HG02885 (cell line): ENCODE measurements at regions not wholly inside any gene's neighbourhood (a gene's known extent, or its start where the extent isn't known, plus 50 kb on each side); places are given as distances from the start of the nearest gene placed in this dataset.

ENCODE experiments used
- ATAC-seq: cut with Tn5 transposase; IDR thresholded peaks from one replicate; pipeline ENCODE4 v1.9.1; 2021; ENCODE audit warnings: mild to moderate bottlenecking; ENCODE audit not compliant: unreplicated experiment, poor library complexity

DNA sequence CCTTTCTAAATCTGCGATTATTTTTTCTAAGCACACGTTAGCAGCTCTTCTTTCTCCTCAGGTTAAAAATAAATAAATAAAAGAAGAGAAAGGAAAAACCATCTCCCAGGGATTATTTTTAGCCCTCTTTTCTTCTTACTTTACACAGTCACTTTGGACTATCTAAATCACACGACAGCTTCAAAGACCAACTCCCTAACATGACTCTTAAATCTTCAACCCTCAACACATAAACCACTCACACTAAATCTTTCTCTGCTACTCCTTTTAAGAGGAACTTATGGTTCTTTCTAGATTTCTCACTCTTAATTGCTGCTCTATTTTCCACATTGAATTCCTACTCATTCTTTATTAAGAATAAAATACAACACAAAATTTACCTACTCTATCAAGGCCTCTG is 1095.0 kb upstream of the B3GALT2 start:
- no peak for ATAC-seq

GRCh38 chr1:194280463-194280862 is 1094.0 kb upstream of the B3GALT2 start:
- no peak for ATAC-seq

DNA sequence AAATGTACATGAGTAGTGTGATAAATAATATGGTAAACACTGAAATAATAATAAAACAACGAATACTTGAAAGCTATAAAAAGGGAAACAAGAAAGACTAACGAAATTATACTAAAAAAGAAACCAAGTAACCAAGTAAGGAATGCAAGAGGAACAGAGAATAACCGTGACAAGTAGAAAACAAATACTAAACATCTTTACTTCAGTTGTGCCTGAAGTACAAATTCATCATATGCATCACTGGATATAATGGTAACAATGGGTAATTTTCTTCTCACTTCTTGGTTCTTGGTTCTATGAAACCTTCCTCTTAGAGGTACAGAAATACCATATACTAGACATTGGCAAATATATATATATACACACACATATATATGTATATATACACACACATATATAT is 1093.6 kb upstream of the B3GALT2 start:
- ATAC-seq, result peak; percentile 97

GRCh38 chr1:194277927-194278326 is 1091.5 kb upstream of the B3GALT2 start:
- ATAC-seq, result no peak

- ATAC-seq, result no peak
Observed at GRCh38 chr1:194273660-194274059, 1087.2 kb upstream of the B3GALT2 start.

DNA sequence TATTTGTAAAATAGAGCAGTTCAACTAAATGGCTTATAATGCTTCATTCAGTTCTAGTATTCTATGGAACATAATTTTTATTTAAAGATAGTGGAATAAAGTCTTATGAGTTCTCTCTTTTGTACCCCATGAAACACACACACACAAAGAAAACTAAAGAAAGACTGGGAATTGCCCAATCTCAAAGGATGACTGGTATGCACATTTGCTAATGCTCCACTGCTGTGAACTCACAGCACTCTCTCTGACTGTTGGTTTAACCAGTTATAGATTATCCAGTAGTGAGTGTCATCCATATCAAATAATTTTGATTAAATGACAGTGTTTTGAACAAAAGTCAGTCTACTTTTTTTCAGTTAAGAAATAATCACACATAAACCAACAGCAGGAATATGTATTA is 1082.4 kb upstream of the B3GALT2 start:
- no peak for ATAC-seq

- no peak for ATAC-seq
Observed at GRCh38 chr1:194267021-194267420, 1080.6 kb upstream of the B3GALT2 start.

- ATAC-seq, result no peak
Observed at GRCh38 chr1:194256010-194256409, 1069.6 kb upstream of the B3GALT2 start.

- no peak for ATAC-seq
Observed at GRCh38 chr1:194252199-194252598, 1065.8 kb upstream of the B3GALT2 start.

DNA sequence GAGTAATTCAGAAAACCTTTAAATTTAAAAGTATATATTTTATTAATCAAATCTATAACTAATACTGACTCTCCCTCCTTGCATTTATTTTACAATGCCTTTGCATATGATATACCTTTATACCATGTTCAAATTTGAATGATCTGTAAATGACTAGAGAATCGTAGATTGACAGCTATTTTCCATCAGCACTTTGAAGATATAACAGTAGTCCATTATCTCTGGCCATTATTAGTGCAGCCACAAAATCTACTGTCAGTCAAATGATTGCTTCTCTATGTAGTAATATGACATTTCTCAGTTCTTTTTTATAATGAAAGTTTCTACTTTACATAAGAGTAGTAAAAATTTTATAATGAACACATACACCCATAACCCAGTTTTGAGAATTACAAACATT is 1054.8 kb upstream of the B3GALT2 start:
- no peak for ATAC-seq

DNA sequence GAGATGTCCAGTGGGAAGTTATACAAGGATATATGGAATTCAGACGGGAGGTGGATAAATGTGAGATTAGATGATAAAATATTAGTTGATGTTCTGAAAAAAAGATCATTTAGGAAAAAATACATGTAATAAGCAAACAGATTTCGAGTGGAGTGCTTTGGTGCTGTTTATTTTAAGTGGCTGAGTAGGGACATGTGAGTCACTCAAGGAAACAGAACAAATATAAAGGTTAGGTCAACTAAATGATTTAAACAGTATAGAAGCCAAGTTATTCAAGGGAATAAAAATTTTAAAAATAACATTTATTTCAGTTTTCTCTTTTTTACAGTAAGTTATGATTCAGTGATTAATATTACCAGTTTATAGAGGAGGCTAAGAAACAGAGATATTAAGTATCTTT is 1046.7 kb upstream of the B3GALT2 start:
- no peak for ATAC-seq

GRCh38 chr1:194230351-194231144 is 1044.1 kb upstream of the B3GALT2 start:
- ATAC-seq, result no peak

DNA sequence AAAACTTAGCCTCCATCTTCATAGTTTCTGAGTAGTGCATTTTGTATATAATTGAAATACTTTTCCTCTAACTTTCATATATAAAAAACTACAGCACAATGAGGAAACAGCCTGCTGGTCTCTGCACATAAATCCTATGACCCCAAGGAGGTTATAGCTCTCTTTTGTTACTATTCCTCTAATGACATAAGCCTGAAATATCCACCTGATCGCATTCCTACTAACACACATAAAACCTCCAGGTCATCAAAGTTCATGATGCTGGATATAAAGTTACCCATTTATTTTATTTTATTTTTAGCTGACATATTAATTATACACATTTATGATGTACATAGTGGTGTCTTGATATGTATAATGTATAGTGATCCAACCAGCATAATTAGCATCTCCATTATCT is 1042.0 kb upstream of the B3GALT2 start:
- no peak for ATAC-seq

- ATAC-seq, result no peak
Observed at GRCh38 chr1:194227161-194227560, 1040.7 kb upstream of the B3GALT2 start.

DNA sequence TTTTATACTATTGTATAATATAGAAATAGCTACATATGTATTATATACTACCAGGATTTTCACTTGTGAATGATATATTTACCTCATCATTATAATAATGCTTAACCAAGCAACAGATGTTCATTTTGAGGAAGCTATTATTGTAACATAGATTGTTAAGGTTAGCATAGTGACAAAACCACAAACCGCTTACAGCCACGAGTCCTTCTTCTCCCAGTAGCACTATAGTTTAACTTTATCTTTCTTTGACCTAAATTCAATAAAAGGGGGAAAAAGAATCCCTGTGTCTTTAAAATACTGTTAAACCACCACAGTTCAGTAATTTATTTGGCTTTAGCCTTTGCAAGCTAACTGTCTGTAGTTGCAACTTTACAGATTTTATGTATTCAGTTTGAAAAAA is 1039.4 kb upstream of the B3GALT2 start:
- peak; percentile 92 for ATAC-seq

GRCh38 chr1:194223596-194223995 is 1037.2 kb upstream of the B3GALT2 start:
- ATAC-seq, result no peak

- no peak for ATAC-seq
Observed at GRCh38 chr1:194215448-194215847, 1029.0 kb upstream of the B3GALT2 start.

DNA sequence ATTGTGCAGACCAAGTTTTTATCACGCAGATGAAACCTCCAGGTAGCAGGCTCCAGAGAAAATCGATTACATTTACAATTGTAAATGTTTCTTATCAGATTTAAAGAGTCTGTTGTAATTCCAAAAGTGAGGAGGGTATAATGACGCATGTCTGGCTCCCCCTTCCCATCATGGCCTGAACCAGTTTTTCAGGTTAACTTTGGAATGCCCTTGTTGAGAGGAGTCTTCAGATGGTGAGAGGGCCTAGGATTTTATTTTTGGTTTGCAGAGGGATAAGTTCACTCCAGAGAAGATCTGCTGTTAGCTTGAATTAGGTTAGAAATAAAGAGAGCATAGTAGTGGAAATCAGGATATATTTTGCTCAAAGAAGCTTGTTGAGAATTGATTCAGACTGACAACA is 1028.3 kb upstream of the B3GALT2 start:
- no peak for ATAC-seq

DNA sequence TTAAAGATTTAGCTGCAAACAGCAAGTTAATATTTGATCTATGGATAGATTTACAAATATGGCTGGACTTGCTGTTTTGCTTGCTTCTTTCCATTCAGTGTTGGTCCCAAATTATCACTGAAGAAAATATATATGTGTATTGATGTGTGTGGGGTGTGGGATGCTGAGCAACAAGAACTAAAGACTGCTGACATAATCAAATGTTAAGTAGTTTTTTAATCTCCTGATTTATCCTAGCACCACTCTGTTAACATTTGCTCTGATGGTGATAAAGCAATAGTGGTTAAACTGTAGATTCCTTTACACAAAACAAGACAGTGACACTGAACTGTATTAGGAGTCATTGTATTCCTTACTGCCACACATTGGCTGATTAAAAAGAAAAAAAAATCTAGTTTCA is 1023.5 kb upstream of the B3GALT2 start:
- no peak for ATAC-seq

DNA sequence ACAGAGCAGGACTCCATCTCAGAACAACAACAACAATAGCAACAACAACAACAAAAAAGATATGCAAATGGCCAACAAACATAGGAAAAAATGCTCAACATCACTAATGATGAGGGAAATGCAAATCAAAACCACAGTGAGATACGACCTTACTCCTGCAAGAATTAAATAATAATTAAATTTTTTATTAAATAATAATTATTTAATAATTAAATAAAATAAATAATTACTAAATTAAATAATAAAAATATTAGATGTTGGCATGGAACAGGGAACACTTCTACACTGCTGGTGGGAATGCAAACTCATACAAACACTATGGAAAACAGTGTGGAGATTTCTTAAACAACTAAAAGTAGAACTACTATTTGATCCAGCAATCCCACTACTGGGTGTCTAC is 1022.3 kb upstream of the B3GALT2 start:
- no peak for ATAC-seq

GRCh38 chr1:194196562-194196961 is 1010.1 kb upstream of the B3GALT2 start:
- ATAC-seq, result no peak

DNA sequence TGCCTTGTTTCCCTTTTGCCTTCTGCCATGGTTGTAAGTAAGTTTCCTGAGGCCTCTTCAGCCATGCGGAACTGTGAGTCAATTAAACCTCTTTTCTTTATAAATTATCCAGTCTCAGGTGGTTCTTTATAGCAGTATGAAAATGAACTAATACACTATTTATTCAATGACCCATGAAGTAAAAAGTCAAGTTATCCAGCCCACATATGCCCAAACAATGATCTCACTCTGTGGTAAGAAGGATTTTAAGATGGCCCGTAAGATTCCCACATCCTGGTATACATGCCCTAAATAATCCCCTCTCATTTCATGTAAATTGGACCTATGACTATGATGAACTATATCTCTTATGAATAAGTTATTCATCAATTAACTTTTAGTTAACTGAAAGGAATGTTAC is 1008.3 kb upstream of the B3GALT2 start:
- ATAC-seq, result no peak

- no peak for ATAC-seq
Observed at GRCh38 chr1:194184974-194185373, 998.6 kb upstream of the B3GALT2 start.
